LoVo (cell line): ENCODE measurements at regions not wholly inside any gene's neighbourhood (a gene's known extent, or its start where the extent isn't known, plus 50 kb on each side); places are given as distances from the start of the nearest gene placed in this dataset.
A peak's percentile ranks its signal among the peaks of the same experiment; 100 is the strongest.

Experiments
- DNase-seq: peaks from one replicate; pipeline ENCODE4 v3.0.0-alpha.2; 2016; ENCODE audit warnings: low spot score

- DNase-seq: no peak
Measured at GRCh38 chr16:52235186-52235585, 311.8 kb downstream of the TOX3 start.

- DNase-seq: no peak
Measured at GRCh38 chr16:52234626-52235025, 312.3 kb downstream of the TOX3 start.

DNA sequence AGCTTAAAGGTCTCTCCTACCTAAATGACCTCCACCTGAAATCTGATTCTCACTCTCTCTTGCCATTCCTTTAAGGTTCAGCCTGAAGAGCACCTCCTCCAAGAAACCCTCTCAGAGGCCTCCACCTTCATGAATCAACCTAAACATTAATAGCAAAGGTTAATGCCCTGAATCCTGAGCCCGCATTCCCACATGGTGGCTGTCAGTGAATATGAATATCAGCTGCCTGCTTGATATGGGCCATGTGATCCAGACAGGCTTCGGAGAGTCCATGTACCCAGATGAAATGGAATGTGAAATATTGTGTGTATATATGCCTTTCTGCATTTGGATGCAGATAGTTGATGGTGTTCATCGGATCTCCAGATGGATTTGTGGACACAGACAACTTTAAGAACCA lies 317.5 kb downstream of the TOX3 start:
- no peak for DNase-seq

GRCh38 chr16:52227851-52228250 lies 319.1 kb downstream of the TOX3 start:
- no peak for DNase-seq

GRCh38 chr16:52212841-52213240 lies 334.1 kb downstream of the TOX3 start:
- no peak for DNase-seq

GRCh38 chr16:52209227-52209626 lies 337.7 kb downstream of the TOX3 start:
- DNase-seq: no peak

- peak; percentile 2 for DNase-seq
Measured at GRCh38 chr16:52203096-52203495, 343.8 kb downstream of the TOX3 start.

- DNase-seq: peak; percentile 20
Measured at GRCh38 chr16:52193441-52193840, 353.5 kb downstream of the TOX3 start.

GRCh38 chr16:52191531-52192134 lies 355.3 kb downstream of the TOX3 start:
- DNase-seq: peak; percentile 58

GRCh38 chr16:52184336-52184735 lies 362.6 kb downstream of the TOX3 start:
- DNase-seq: no peak

DNA sequence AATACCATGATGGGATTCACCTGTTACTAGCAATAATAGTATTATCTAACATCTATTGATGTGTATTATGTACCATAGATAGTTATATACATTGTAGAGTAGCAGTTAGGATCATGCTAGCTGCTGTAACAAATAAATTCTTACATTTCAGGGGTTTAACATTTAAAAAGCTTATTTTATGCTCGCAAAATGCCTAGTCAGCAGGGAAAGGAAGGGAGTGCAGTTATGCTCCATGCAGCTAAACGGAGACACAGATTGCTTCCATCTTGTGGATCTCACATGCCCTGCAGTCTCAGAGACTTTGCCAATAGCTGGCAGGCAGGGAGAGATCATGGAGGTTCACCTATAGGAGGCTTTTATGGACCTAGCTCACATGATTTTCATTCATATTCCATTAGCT lies 364.1 kb downstream of the TOX3 start:
- no peak for DNase-seq

DNA sequence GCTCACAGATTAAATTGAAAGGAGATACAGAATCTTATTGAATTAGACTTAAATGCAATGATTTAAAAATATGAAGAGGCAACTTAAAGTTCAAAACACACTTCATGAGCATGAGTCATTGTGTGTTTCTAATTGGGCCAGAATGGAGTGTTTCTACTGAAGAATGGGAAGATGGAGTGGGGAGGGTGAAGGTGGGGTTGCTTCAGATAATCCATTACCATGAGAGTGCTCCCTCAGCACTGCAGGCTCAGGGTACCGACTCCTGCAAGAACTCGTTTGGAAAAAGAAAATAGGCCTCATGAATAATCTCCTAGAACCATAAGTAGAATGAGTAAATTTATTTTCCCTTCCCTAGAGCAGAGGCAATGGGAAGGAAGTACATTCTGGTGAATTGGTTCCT lies 372.8 kb downstream of the TOX3 start:
- no peak for DNase-seq

GRCh38 chr16:52171481-52171880 lies 375.5 kb downstream of the TOX3 start:
- DNase-seq: no peak

DNA sequence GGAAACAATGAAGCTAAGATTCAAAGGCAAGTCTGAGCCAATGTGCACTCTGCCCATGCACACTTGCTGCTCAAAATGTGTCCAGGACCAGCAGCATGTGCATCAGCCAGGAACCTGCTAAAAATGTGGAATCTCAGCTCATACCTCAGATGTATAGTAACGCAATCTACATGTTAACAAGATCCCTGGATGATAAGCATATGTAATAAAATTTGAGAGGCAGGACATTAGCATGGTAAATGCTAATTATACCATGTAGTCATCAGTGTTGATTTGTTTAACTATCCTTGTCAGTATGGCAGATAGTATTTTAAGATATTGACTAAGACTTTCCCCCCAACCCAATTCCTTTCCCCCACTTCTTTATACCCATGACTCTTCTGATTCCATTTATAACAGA lies 379.6 kb downstream of the TOX3 start:
- no peak for DNase-seq

DNA sequence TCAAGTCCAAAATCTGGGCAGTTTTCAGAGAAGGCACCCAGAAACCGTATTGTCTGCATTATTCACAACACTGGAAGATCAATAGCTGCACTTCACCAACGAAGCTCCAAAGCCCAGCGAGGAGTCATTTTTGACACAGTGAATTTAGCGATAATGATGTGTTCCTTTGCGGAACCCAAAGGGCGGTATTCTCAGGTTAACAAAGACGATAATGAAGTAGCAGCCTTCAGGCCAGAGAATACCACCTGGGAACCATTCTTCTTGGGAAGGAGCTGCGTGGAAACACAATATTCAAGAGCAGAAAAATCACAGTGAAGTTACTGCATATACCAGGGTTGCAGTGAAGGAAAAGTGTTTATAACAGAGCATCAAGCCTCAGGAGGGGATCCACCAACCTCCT lies 381.0 kb downstream of the TOX3 start:
- DNase-seq: no peak

DNA sequence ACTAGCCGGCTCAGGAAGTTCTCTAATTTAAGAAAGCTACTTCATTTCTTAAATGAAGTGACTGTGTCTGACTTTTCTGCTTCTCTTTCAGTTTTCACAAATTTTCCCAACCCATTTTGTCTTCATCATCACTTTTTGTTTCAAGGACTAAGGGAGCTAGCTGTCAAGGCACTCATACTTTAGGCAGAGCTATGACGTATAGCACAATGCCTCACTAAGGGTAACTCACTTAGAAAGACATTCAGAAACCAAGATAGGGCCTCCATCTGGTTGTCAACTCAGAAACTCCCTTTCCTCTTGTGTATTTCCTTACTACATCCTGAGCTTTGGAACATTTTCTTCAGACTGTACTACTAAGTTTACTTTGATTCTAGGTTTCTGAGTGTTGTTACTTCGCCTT lies 397.9 kb downstream of the TOX3 start:
- DNase-seq: no peak

GRCh38 chr16:52141871-52142270 lies 405.1 kb downstream of the TOX3 start:
- DNase-seq: no peak

GRCh38 chr16:52128361-52128760 lies 418.6 kb downstream of the TOX3 start:
- no peak for DNase-seq

DNA sequence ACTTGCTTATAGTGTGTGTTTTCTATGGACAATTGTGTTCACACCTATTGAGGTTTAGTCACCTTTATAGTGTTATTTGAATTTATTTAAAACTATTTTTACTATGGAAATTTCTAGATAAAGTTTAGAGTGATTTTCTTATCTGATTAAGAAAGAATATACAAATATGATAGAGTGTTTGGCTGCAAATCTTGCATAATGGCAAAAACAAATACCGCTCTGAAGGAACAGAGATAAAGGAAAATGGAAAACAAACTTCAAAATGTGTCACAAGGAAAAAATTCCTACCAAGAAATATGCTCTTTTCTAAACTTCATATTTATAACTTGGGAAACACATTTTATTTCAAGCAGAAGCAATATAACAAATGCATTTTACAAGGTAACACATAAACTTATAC lies 423.1 kb downstream of the TOX3 start:
- no peak for DNase-seq

DNA sequence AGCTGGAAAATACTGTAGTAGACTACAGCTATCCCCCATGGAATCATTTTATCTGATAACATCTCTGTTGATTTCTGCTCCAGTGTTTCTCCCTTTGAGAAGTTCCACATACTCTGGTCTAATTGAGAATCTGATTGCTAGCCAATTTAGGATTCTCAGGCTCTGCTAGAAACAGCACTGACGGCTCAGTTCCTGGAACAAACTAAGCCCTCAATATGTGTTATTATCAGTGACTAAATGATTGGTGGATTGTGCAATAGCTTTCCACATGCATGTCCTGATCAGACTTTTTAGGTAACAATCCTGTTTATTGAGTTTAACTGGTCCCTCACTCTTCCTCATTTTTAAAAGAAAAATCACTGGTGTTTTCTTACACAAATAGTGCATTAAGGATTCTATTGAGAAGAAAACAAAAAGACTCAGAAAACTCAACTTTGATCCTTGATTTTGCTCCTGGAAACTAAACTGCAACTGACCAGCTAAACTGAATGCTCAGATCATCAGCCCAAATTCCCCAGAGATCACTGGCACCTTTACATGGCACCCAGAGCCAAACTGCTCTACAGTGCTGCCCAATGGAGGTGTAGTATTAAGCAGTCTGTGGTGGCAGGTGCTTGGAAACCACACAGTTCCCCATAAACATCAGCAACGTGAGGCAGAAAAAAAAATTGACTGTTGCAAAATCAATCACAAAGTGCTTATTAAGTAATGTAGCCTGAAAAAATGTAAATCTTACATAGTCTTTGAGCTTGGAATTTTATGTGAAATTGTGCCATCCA lies 423.7 kb downstream of the TOX3 start:
- DNase-seq: no peak

GRCh38 chr16:52117171-52117570 lies 429.8 kb downstream of the TOX3 start:
- DNase-seq: no peak

GRCh38 chr16:52114379-52114778 lies 432.6 kb downstream of the TOX3 start:
- DNase-seq: peak; percentile 68

DNA sequence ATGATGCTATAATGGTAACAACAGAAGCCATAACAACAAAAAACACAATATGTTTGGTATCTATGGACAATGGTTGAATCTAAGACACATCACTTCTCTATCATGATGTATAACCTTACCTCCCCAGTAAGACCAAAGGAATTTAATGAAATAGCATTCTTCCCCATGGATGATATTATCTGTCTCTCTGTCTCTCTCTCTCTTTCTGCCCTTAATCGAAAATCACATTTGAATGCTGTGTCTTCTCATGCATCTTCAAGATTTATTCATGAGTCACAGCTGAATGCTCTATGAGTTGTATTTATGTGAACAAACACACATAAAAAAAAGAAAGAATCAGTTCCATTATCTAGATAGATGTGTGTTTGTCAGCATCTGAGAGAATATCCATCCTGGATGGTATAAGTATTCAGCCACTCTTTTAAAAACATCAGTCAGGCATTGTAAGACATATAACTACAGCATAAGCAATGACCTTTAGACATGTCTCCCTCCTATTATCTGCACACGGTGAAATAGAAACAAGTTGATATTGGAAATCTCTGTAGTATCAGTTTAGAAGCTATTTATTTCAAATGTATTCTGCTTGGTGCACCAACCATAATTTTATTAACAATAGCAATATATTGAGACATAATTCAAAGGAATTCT lies 433.3 kb downstream of the TOX3 start:
- DNase-seq: no peak
